Left renal pelvis (tissue), 4 donors: ENCODE measurements at regions not wholly inside any gene's neighbourhood (a gene's known extent, or its start where the extent isn't known, plus 50 kb on each side); places are given as distances from the start of the nearest gene placed in this dataset.
A peak's percentile ranks its signal among the peaks of the same experiment; 100 is the strongest.

Experiments
- DNase-seq, 4 donors: peaks; one replicate each; pipeline ENCODE4 v3.0.0-alpha.2; 2013; ENCODE audit warnings: low read depth in 4 of 4, low spot score in 3 of 4

GRCh38 chr7:106957766-106958165 lies 86.7 kb upstream of the PRKAR2B start:
- DNase-seq, result no peak

- no peak for DNase-seq
Observed at GRCh38 chr7:106959753-106960152, 84.8 kb upstream of the PRKAR2B start.

GRCh38 chr7:106962751-106963150 lies 81.8 kb upstream of the PRKAR2B start:
- DNase-seq, result no peak

GRCh38 chr7:106964466-106964865 lies 80.0 kb upstream of the PRKAR2B start:
- no peak for DNase-seq

- no peak for DNase-seq
Observed at GRCh38 chr7:106965108-106965507, 79.4 kb upstream of the PRKAR2B start.

- DNase-seq, result no peak
Observed at GRCh38 chr7:106966121-106966520, 78.4 kb upstream of the PRKAR2B start.

GRCh38 chr7:106968160-106968559 lies 76.3 kb upstream of the PRKAR2B start:
- DNase-seq, result no peak

GRCh38 chr7:106978425-106979420 lies 65.8 kb upstream of the PRKAR2B start:
- DNase-seq, result no peak

GRCh38 chr7:106979551-106980357 lies 64.8 kb upstream of the PRKAR2B start:
- DNase-seq, result no peak

- DNase-seq, result no peak
Observed at GRCh38 chr7:106980358-106980685, 64.2 kb upstream of the PRKAR2B start.

- peak in 3 of 4 donors; percentile 21 to 45 (median 34) for DNase-seq
Observed at GRCh38 chr7:106982415-106982814, 62.1 kb upstream of the PRKAR2B start.

GRCh38 chr7:106984034-106984433 lies 60.5 kb upstream of the PRKAR2B start:
- no peak for DNase-seq

- DNase-seq, result no peak
Observed at GRCh38 chr7:106986450-106986977, 58.0 kb upstream of the PRKAR2B start.

- no peak for DNase-seq
Observed at GRCh38 chr7:106987777-106988176, 56.7 kb upstream of the PRKAR2B start.

- DNase-seq, result no peak
Observed at GRCh38 chr7:106992511-106992910, 52.0 kb upstream of the PRKAR2B start.
